Mesothelial cell of epicardium (in vitro differentiated cells): ENCODE measurements at regions not wholly inside any gene's neighbourhood (a gene's known extent, or its start where the extent isn't known, plus 50 kb on each side); places are given as distances from the start of the nearest gene placed in this dataset.
A peak's percentile ranks its signal among the peaks of the same experiment; 100 is the strongest.

Experiments used
- DNase-seq, 2 experiments: peaks; one replicate each; pipeline ENCODE4 v3.0.0; 2021; ENCODE audit warnings: low spot score in 2 of 2; ENCODE audit not compliant: unreplicated experiment in 2 of 2
- H3K27ac Mint-ChIP-seq: 2 replicates; pipeline ENCODE4 v1.8.0; 2021; ENCODE audit warnings: mixed read lengths
- H3K27me3 Mint-ChIP-seq: 2 replicates; pipeline ENCODE4 v1.8.0; 2021; ENCODE audit warnings: low read depth, mixed read lengths
- H3K36me3 Mint-ChIP-seq: 2 replicates; pipeline ENCODE4 v1.8.0; 2021; ENCODE audit warnings: mixed read lengths
- H3K4me1 Mint-ChIP-seq: 2 replicates; pipeline ENCODE4 v1.8.0; 2021; ENCODE audit warnings: mixed read lengths
- H3K4me3 Mint-ChIP-seq: 2 replicates; pipeline ENCODE4 v1.8.0; 2021; ENCODE audit warnings: mild to moderate bottlenecking, moderate library complexity, mixed read lengths
- H3K9me3 Mint-ChIP-seq: 2 replicates; pipeline ENCODE4 v1.8.0; 2021; ENCODE audit warnings: mixed read lengths
- CTCF ChIP-seq: fragments of 200-600 bp; sonication (generic); IDR thresholded peaks from one replicate; pipeline ENCODE4 v1.5.0; 2021; ENCODE audit warnings: antibody characterized with exemption; ENCODE audit not compliant: unreplicated experiment

GRCh38 chr2:207334624-207335371, 169.1 kb upstream of the KLF7 start:
- Mint-ChIP-seq H3K4me3 (peak overlapping the region; percentile 54), H3K27ac (peak overlapping the region; percentile 92), H3K4me1 (peaks cover 21% of the 10 kb centered on the region), H3K27me3 (no peaks in the 10 kb centered on the region), H3K36me3 (no peaks in the 10 kb centered on the region), H3K9me3 (no peaks in the 10 kb centered on the region)
- TF ChIP-seq CTCF, result no peak
- DNase-seq, result no peak

DNA sequence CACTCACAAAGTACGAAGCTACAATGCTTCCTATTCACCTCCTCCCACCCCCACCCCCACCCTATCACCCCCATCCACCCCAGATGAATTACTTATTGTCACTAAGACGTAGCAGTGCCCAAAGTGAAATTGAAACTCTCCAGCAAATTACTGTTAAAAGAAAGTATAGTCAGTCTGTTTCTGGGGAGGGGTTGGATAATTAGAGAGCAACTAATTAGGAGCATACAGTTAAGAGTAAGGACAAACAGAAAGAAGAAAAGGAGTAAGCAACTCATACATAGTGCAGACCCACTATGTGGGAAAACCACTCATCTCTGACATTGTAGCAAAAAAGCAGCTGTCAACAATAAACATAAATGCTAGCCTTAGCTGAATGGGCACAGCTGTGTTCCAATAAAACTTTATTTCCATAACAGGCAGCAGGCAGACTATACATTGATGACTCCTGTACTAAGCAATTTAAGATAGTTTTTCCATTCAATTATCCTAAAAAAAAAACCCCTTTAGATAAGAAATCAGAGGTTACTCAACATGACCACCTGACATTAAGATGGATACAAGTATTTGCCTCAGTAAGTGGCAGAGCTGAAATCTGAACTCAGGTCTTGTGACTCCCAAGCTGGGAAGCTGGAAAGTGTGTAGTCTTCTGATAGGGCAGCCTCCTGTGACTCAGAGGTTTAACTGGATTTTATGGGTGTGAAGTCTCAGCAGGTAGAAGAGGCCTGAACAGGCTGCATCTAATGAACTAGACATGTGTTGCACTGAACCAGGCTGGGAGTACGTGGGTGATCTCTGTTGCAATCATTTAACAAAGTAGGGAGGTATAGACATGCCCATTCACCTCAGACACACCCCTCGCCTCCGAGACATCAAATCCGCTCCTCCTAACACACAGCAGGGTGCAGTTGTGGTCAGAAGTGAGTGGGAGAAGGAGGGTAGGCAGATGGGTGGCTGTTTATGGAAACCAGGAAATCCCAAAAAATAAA, 171.8 kb upstream of the KLF7 start:
- no peak overlapping the region for H3K27ac Mint-ChIP-seq

DNA sequence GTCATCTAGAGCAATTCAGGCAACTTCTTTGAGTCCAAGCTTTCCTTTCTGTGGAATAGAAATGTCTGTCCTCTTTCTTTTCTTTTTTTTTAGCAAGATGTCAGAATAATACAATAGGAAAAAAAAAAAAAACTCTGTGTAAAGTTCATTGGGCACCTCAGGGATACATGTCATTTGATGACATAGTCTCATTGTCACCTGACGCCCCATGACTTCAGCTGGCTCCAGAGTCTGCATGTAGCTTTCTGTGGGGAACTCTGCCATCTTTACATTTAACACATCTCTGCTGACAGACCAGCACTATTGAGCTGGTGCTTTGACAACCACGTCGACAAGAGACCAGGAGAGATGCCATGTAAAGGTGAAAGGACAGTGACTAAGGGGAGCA, 172.5 kb upstream of the KLF7 start:
- DNase-seq, result no peak
- H3K9me3 Mint-ChIP-seq, result no peaks in the 10 kb centered on the region
- no peaks in the 10 kb centered on the region for H3K27me3 Mint-ChIP-seq
- no peaks in the 10 kb centered on the region for H3K36me3 Mint-ChIP-seq
- no peak overlapping the region for H3K27ac Mint-ChIP-seq
- no peak overlapping the region for H3K4me3 Mint-ChIP-seq
- no peak for TF ChIP-seq CTCF
- H3K4me1 Mint-ChIP-seq, result peaks cover 15% of the 10 kb centered on the region

More for the DNA sequence above, 171.8 kb upstream of the KLF7 start:
- H3K9me3 Mint-ChIP-seq, result no peaks in the 10 kb centered on the region
- TF ChIP-seq CTCF, result no peak
- H3K36me3 Mint-ChIP-seq, result no peaks in the 10 kb centered on the region
- DNase-seq, result no peak
- H3K27me3 Mint-ChIP-seq, result no peaks in the 10 kb centered on the region
- H3K4me1 Mint-ChIP-seq, result peaks cover 15% of the 10 kb centered on the region
- no peak overlapping the region for H3K4me3 Mint-ChIP-seq

- no peak for DNase-seq
- H3K27me3 Mint-ChIP-seq, result no peaks in the 10 kb centered on the region
- H3K36me3 Mint-ChIP-seq, result no peaks in the 10 kb centered on the region
- no peak overlapping the region for H3K27ac Mint-ChIP-seq
- H3K9me3 Mint-ChIP-seq, result no peaks in the 10 kb centered on the region
- TF ChIP-seq CTCF, result no peak
- peaks cover 15% of the 10 kb centered on the region for H3K4me1 Mint-ChIP-seq
- no peak overlapping the region for H3K4me3 Mint-ChIP-seq
These were observed 172.9 kb upstream of the KLF7 start for GRCh38 chr2:207338610-207339009.

- DNase-seq, result no peak
- no peak overlapping the region for H3K27ac Mint-ChIP-seq
- H3K9me3 Mint-ChIP-seq, result peaks cover 12% of the 10 kb centered on the region
- H3K36me3 Mint-ChIP-seq, result no peaks in the 10 kb centered on the region
- no peaks in the 10 kb centered on the region for H3K27me3 Mint-ChIP-seq
- H3K4me1 Mint-ChIP-seq, result no peaks in the 10 kb centered on the region
- no peak overlapping the region for H3K4me3 Mint-ChIP-seq
- no peak for TF ChIP-seq CTCF
These were observed 175.5 kb upstream of the KLF7 start for GRCh38 chr2:207341112-207341750.
